RPMI7951 (cell line): ENCODE measurements at regions not wholly inside any gene's neighbourhood (a gene's known extent, or its start where the extent isn't known, plus 50 kb on each side); places are given as distances from the start of the nearest gene placed in this dataset.
"Not testable (repeated sequence)": the region's sequence is repeated elsewhere in the genome, so short reads cannot be mapped to it uniquely, and the experiment has no call there.

Source experiments
- DNase-seq: peaks from one replicate; pipeline ENCODE4 v3.0.0-alpha.2; 2012; ENCODE audit warnings: low read depth

DNA sequence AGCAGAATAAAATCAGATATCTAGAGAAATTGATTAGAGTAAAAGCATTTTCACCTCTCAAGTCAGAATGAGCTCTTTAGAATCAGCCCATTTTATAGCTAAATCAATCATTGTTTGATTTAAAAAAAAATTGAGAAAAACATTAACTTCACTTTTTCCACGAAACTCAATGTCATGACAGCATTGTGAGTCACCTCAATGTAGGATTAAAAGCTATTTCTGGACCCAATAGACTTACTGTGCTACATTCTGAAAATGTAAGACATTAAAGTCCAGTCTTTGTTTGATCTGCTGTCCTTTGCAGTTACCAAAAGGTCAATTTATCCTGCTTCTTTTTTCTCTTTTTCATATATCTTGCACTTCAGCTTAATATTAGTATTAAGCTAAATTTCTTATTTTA, 519.4 kb upstream of the ZNF337 start:
- DNase-seq = peak; percentile 49

DNA sequence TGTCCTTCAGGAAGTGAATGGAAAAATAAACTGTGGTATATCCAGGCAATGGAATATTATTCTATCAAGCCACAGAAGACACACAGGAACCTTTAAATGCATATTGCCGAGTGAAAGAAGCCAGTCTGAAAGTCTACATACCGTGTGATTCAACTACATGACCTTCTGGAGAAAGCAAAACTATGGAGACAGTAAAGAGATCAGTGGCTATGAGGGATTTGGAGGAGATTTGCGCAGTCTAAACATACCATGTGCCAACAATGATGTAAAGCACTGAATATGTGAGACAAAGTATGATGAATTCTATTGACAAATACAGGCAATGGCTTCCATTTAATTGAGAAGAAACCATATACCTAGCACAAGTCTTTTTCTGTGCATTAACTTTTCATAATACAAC, 518.3 kb upstream of the ZNF337 start:
- DNase-seq = peak; percentile 24

- no peak for DNase-seq
Measured at GRCh38 chr20:26209171-26209941, 512.7 kb upstream of the ZNF337 start.

- peak; percentile 40 for DNase-seq
Measured at GRCh38 chr20:26208296-26209091, 511.8 kb upstream of the ZNF337 start.

DNA sequence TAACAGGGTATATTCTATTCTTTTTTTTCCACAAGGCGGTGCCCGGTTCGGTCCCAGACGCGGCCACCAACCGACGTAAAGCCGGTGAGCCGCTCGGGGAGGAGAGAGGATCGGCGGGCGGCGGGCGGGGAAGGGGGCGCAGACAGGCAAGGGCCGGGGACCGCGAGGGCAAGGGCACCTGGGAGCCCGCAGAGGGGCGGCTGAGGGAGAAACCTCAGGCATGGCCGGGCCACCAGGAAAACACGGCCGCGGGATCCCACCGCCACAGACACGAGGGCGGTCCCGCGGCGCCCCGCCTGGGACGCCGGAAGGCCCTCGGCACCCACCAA, 511.3 kb upstream of the ZNF337 start:
- DNase-seq = not testable (repeated sequence)

GRCh38 chr20:26207237-26207966, 510.7 kb upstream of the ZNF337 start:
- DNase-seq = no peak

DNA sequence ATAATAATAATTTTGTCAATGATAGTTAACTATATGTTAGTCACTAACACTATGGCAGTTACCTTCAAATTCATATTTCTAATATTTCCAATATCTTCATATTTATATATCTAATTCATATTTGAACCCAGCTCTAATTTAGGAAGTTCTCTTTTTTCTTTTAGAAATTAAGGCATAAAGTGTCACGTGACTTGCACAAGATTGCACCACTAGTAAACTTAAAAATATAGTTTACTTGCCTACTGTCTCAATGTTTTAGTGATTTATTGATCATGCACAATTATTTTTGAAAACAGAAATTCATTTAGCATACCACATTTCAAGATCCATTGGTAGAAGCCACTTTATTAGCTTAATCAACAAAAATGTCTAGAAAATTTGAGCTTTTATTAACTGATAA, 508.7 kb upstream of the ZNF337 start:
- no peak for DNase-seq

GRCh38 chr20:26201026-26201425, 504.4 kb upstream of the ZNF337 start:
- DNase-seq = not testable (repeated sequence)

DNA sequence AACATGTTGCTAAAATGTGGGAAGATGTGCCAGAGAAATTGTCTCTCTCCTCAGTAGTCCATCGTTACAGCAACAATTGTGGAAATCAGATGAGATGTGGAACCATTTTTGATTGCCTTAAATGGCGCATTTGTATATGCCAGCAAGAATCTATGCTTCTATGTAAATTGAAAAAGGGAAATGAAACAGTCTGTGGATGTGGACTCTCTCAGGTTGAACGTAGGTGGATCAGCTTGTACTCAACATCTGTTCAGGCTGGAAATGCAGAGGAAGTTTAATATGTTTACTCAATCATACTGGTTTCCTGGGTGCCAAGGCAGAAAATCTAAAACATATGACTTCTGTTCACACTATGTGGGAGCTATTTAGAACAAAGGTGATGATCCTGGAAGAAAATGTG, 490.7 kb upstream of the ZNF337 start:
- not testable (repeated sequence) for DNase-seq

- not testable (repeated sequence) for DNase-seq
Measured at GRCh38 chr20:26183720-26184119, 487.1 kb upstream of the ZNF337 start.

DNA sequence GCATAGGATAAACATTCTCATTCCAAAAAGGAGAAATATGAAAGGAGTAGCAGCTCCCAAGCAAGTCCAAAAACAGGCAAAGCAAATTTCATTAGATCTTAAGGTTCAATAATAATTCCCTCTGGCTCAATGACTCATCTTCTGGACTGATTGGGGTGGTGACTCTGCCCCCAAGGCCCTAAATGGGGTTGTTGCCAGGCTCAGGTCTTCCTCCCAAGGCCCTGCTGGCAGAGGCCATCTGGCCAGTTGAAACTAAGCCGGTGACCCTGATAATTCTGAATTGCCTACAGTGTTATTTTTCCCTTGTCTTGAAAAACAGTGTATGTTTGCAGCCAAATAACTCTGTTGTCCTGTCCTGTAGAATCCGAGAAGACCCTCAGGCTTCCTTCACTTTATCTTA, 484.7 kb upstream of the ZNF337 start:
- peak; percentile 25 for DNase-seq

DNA sequence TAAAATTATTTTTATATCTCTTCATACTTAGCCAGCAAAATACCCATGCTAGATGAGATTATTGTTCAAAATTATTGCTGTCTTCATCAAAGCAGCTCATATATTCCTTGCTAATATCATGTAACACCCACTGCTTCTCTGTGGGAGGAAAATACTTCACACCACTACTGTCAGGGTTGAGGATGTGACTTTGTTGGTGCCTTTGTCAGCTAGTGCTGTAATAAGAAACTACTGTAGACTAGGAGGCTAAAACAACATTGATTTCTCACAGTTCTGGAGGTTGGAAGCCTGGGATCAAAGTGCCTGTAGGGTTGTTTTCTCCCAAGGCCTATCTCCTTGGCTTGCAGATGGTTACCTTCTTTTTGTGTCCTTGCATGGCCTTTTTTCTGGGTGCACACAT, 475.2 kb upstream of the ZNF337 start:
- DNase-seq = not testable (repeated sequence)

- DNase-seq = peak; percentile 69
Measured at GRCh38 chr20:26169506-26169905, 472.9 kb upstream of the ZNF337 start.

- DNase-seq = peak; percentile 73
Measured at GRCh38 chr20:26167499-26167898, 470.8 kb upstream of the ZNF337 start.

- DNase-seq = peak; percentile 91
Measured at GRCh38 chr20:26163890-26164289, 467.2 kb upstream of the ZNF337 start.

GRCh38 chr20:26163151-26163550, 466.5 kb upstream of the ZNF337 start:
- not testable (repeated sequence) for DNase-seq

DNA sequence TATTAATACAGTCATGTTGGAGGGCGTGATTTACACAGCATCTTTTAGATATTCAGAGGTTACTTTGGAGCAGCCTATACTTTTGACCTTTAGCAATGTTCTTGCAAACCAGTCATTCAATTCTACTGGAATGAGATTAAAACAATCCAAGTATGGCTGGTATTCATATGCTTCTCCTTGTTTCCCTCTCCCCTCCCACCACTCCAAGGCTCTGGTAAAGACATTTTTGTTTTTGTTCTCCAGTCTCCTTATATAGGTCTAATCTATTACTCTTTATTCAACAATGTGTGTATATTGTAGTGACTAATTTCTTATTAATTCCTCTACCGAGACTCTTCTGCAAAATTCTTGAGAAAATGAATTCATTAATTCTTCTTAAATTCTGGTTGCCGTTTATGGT, 465.1 kb upstream of the ZNF337 start:
- not testable (repeated sequence) for DNase-seq

DNA sequence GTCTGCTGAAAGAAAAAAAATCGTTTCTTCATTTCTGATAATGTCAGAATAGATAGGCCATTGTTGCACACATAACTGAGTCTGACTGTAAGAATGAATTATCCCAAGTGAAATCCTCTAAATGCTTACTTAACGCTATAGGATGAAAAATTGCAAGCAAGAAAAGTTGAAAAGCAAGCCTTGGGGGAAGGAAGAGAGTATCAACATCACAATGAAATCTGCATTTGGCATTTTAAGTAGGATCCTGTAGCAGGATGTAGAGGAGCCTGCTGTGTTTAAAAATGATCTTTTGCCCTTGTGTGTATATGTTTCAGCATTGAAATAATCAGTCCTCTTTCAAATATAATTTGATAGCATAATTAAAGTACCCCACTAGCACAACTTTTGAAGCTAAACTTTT, 464.3 kb upstream of the ZNF337 start:
- DNase-seq = not testable (repeated sequence)

DNA sequence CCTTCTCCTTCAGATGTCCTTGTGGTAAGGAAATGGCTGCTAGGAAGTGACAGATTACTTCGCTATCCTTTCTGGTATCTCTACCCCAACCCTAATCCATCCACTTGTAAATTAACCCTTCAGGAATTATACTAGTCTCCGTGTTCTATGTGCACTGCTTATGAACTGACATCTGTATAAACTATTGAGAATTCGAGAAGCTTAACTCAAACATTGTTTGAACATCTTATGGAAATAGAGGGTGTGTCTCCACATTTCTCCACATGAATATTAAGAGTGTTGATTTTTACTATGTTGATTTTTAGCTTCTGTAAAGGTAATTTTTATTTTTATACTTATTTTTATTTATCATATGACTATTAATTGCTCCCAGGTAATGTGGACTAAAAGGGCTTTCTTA, 457.6 kb upstream of the ZNF337 start:
- no peak for DNase-seq

DNA sequence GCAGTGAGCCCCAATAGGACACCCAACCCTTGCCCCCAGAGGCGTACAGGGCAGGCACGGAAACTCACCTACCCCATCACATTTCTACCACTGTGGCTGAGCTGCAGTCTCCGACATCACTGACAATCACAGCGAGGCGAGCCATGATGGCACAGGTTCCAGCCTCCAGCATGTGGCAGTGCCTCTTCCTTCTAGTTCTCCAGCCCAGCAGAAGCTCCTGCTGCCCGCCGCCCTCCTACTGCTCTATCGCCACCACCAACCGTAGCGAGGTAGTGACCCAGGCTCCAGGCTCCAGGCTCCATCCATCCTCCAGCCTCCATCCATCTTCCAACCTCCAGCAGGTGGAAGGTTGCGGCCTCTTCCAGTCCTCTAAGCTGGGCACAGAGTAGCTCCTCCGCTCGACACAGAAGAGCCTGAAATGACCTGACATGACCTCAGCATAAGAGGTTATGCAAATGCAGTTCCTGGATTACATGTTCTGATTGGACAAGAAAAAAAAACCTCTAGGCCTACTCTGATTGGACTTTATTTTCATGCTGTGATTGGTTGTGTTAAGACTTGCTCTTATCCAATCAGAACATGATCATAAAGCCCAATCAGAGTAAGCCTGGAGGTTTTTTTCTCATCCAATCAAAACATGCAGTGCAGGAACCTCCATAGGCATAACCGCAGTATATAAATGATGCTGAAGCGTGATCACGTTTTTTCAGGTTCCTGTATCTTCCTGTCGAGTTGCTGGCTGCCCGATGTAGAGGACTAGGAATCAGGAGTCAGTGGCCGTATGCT, 438.9 kb upstream of the ZNF337 start:
- DNase-seq = peak; percentile 80

- DNase-seq = no peak
Measured at GRCh38 chr20:26134606-26135005, 438.0 kb upstream of the ZNF337 start.

DNA sequence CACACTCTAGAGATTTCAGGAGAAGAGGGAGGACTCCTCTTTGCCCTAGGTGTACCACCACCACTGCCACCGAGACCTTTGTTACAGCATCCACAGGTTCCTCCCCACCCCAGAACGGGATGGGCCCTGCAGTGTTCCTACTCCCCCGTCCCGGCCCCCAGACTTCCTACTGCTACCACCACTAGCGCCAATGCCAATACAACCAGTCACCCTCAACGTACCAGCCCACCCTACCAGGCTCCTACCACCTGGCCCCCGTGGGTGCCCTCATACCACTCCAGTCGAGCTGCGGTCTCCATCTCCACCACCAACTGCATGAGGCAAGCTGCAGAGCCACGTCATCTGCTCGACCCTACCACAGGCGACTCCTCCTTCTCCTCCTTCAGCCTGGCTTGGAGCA, 437.1 kb upstream of the ZNF337 start:
- DNase-seq = peak; percentile 24
